ENCODE measurements at regions not wholly inside any gene's neighbourhood (a gene's known extent, or its start where the extent isn't known, plus 50 kb on each side); places are given as distances from the start of the nearest gene placed in this dataset.

DNA sequence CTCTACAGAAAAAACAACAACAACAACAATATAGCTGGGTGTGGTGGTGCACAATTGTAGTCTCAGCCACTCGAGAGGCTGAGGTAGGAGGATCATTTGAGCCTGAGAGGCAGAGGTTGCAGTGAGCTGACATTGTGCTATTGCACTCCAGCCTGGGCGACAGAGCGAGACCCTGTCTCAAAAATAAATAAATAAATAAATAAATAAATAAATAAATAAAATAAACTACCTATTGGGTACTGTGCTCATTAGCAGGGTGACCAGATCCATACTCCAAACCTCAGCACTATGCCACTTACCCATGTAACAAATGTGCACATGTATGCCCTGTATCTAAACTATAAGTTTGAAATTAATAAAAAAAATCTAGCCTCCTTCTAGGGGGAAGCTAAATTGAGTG is 369.4 kb upstream of the AJAP1 start:
- TF ChIP-seq, protein P1, sequence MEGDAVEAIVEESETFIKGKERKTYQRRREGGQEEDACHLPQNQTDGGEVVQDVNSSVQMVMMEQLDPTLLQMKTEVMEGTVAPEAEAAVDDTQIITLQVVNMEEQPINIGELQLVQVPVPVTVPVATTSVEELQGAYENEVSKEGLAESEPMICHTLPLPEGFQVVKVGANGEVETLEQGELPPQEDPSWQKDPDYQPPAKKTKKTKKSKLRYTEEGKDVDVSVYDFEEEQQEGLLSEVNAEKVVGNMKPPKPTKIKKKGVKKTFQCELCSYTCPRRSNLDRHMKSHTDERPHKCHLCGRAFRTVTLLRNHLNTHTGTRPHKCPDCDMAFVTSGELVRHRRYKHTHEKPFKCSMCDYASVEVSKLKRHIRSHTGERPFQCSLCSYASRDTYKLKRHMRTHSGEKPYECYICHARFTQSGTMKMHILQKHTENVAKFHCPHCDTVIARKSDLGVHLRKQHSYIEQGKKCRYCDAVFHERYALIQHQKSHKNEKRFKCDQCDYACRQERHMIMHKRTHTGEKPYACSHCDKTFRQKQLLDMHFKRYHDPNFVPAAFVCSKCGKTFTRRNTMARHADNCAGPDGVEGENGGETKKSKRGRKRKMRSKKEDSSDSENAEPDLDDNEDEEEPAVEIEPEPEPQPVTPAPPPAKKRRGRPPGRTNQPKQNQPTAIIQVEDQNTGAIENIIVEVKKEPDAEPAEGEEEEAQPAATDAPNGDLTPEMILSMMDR (IDR thresholded peaks at IDR 0.05): no peak
- TF ChIP-seq POLR2A (IDR thresholded peaks at IDR 0.05): no peak

Measured in right lobe of liver (tissue), 4 donors.